H4 (cell line): ENCODE measurements at regions not wholly inside any gene's neighbourhood (a gene's known extent, or its start where the extent isn't known, plus 50 kb on each side); places are given as distances from the start of the nearest gene placed in this dataset.
A peak's percentile ranks its signal among the peaks of the same experiment; 100 is the strongest.
"Not testable (repeated sequence)": the region's sequence is repeated elsewhere in the genome, so short reads cannot be mapped to it uniquely, and the experiment has no call there.

Experiments used
- DNase-seq: peaks from one replicate; pipeline ENCODE4 v3.0.0-alpha.2; 2015; ENCODE audit warnings: low spot score

- DNase-seq = no peak
These were observed 549.9 kb upstream of the ACVR2A start for GRCh38 chr2:147294825-147295392.

DNA sequence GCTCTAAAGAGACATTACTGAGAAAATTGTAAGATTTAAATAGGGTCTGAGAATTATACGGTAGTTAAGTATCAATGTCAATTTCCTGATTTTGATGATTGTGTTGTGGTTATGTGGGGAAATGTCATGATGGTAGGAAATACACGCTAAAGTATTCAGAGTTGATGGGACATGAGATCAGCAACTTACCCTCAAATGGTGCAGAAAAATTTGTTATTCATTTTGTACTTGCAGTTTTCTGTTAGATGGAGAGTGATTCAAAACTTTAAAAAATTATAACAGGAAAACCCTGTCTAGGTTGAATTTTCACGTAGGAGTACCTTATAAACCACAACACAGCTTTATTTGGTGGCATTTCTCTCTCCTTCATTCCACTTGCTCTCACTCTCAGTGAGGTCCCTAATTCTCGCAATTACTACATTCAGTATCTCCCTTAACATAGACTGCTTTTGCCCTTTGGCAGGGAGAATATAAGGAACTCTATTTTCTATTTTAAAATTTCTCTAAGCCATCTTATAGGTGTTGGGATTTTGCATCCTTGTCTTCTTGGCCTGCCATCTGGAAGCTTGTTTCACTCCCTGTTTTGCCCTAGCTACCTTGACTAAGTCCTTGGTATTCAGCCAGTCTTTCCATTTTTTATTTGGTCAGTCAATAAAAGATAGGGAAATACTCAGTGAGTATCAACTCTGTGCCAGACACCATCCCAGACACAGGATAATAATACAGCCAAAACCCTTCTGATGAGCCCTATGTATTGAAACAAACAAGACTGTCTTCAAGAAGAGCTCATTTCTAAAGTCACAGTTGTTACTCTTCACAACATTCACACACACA, 550.6 kb upstream of the ACVR2A start:
- no peak for DNase-seq

DNA sequence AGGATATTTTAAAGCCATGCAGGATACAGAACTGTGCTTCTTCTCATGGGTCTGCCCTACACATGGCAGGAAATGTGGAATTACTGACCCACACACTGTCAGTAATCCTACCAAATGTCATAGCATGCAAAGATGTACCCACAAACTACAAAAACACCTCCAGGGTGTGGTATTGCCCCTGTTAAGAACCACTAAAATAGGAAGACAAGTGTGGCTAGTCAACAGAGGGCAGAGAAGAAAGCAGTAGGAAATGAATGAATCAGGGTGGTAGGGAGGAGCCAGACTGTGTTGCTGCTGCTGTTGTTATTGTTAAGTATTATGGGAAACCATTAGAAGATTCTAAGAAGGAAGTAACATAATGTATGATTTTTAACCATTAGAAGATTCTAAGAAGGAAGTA, 556.7 kb upstream of the ACVR2A start:
- no peak for DNase-seq

- DNase-seq = no peak
These were observed 568.9 kb upstream of the ACVR2A start for GRCh38 chr2:147275943-147276342.

DNA sequence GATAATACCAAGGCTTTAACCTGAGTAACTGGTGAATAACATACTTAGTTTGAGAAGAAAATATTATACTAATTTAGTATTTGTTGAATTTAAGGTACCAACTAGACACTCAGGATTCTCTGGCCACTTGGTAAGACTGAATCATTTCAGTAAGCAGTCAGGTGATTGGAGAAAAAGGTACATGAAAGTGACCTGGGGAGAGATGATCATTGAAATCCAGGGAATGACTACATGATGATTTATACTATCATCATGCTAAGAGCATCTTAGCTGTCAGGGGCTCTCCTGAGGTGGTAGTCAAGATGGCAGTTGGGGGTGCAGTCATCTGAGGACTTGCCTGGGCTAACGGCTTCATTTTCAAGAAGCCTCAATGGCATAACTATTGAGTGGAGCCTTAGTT, 571.2 kb upstream of the ACVR2A start:
- DNase-seq = no peak

GRCh38 chr2:147273106-147273505, 571.7 kb upstream of the ACVR2A start:
- DNase-seq = no peak

GRCh38 chr2:147269581-147269980, 575.2 kb upstream of the ACVR2A start:
- not testable (repeated sequence) for DNase-seq

- DNase-seq = no peak
These were observed 584.6 kb upstream of the ACVR2A start for GRCh38 chr2:147260241-147260640.

DNA sequence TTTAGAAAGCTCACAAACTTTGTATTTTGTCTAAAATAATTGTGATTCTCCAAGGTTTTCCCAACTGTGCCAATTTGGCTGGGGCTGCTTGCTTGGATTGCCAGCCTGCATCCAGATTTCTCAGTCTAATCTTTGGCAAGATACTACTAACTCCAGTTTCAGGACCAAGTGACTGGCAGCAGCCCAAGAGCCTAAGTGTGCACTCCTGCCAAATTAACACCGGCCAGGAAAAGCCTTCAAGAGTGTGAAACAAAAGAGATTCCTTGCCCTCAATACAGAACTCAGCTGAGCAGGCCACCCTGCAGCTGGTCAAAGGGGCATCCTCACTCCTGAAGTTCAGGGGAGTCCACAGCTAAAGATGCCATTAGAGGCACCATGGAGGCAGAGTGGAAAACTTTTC, 589.0 kb upstream of the ACVR2A start:
- DNase-seq = no peak

DNA sequence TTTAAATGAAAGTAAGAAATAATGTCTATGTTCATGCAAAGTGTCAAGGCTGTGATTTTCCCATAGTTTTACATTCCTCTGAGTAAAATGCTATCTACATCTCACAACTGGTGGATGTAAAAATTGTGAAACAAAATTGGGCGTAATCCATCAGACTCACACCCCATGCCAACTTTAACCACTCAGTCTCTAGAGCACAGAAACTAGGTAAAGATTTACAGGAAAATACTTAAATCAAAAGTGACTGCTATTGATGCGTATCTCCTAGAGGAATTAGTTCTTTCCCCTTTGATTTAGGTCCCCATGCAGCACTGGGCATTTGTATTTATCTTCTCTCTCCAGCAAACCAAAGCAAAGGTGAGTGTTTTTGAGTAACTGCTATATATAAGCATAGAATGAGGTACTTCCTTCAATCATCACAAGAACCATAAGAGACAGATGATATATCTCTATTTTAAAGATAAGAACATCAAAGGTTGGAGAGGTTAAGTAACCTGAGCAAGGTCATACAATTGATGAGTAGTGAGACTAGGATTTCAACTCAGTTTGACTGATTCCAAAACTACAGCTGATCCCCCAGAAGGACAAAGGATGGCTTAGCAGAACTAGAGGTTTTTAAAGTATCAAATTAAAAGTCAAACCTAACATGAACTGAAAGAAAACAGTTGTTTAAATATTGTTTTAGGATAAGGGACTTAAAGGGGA, 594.0 kb upstream of the ACVR2A start:
- no peak for DNase-seq

DNA sequence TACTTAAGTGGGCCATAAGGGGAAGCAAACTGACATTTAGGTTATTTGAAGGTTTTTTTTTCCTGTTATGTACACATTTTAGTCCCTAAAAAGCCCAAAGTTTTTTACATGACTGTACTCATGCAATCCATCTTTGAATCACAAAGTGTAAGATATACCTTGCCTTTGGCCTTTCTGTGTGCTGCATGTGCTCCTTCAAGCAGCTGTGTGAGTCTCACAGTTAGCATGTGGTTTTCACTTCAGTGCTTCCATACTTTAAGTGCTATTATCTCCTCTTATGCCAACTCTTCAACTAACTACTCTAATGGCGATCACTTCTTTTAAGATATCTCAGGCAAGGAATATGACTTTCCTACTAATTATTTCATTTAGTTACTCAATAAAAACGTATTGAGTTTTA, 597.1 kb upstream of the ACVR2A start:
- DNase-seq = no peak

- no peak for DNase-seq
These were observed 602.4 kb upstream of the ACVR2A start for GRCh38 chr2:147242445-147242844.

DNA sequence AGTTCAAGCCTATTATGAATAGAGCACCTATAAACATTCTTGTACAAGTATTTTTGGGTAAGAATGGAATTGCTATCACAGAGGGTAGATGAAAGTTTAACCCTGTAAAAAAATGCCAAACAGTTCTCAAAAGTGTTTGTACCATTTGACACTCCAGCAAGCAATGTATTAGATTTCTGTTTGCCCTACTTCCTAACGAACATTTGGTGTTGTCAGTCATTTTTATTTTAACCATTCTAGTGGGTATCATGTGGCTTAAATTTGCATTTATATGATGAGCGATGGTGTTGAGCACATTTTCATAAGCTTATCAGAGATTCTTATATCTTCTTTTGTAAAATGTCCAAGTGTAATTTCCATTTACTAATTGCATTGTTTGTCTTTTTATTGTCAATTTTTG, 608.2 kb upstream of the ACVR2A start:
- no peak for DNase-seq

- DNase-seq = no peak
These were observed 612.6 kb upstream of the ACVR2A start for GRCh38 chr2:147232225-147232669.

- DNase-seq = no peak
These were observed 613.2 kb upstream of the ACVR2A start for GRCh38 chr2:147231607-147232006.

DNA sequence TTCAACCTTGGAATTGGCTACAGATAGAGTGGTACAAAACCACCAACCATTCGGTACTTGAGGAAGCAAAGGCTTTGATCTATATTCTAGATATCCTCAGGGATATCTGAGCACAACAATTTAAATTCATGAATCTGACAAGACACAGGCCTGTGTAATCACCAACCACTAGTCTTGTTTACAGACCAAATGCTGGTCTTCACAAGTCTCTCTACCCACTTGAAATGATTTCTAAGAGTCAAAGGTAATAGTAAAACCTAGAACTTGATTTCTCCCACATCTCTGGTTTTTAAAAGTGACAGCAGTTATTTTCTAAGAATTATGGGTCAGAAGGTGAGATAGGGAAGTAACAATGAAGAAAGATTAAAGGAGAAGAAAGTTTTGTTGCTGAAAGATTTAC, 613.7 kb upstream of the ACVR2A start:
- DNase-seq = no peak

DNA sequence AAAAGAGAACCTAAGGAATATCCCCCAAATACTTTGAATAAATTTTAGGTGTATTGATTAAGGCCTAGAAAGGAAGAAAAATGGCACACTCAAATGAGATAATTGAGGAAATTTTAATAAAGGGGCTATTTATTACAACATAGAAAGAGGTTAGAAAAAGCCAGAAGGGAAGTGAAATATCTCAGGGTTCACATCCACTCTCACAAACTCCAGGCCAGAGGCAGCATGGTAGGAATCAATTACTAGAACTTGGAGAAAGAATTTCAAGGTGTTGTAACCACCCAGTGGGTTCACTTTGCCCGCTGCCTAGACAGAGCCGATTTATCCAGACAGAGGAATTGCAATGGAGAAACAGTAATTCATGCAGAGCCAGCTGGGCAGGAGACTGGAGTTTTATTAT, 617.5 kb upstream of the ACVR2A start:
- DNase-seq = no peak

- DNase-seq = no peak
These were observed 620.8 kb upstream of the ACVR2A start for GRCh38 chr2:147224070-147224469.

DNA sequence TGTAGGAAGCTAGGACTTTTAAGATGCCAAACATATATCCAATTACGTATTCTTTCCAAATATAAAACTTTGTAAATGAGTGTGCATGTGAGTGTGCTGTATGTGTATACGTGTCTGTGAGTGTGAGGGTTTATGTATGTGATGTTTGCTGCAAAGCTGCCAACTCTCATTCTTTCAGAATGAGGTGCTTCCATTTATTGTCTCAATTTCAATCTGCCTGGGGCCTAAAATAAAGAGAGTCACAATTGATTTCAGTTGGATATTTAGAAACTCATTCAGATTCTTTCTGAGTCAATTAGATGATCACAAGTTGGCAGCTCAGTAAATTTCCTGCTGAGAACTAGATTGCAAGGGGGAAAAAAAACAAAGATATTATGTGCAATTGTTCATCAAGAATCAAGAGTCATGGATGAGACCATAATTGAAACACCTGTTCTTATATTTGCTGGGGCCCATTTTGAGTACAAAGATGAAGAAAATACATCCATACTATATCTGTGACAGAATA, 621.2 kb upstream of the ACVR2A start:
- no peak for DNase-seq

GRCh38 chr2:147223119-147223518, 621.7 kb upstream of the ACVR2A start:
- no peak for DNase-seq

- no peak for DNase-seq
These were observed 622.3 kb upstream of the ACVR2A start for GRCh38 chr2:147222506-147222905.

- peak; percentile 4 for DNase-seq
These were observed 629.9 kb upstream of the ACVR2A start for GRCh38 chr2:147214914-147215313.

GRCh38 chr2:147211484-147211883, 633.3 kb upstream of the ACVR2A start:
- DNase-seq = no peak
